ENCODE measurements at regions not wholly inside any gene's neighbourhood (a gene's known extent, or its start where the extent isn't known, plus 50 kb on each side); places are given as distances from the start of the nearest gene placed in this dataset.
"Not testable (repeated sequence)": the region's sequence is repeated elsewhere in the genome, so short reads cannot be mapped to it uniquely, and the experiment has no call there.

GRCh38 chr14:106662936-106663550 is 1136.7 kb downstream of the TMEM121 start:
- ATAC-seq (ENCODE audit: insufficient number of reproducible peaks, low FRiP score, low read depth) (no peak), DNase-seq (ENCODE audit: low spot score) (no peak)
- Histone ChIP-seq H3K9me3 (no peaks in the 10 kb centered on the region), H3K4me1 (ENCODE audit: control insufficient read depth in 1 of 2, low read depth in 2 of 2) (no peaks in the 10 kb centered on the region), H3K4me3 (no peak overlapping the region), H3K36me3 (no peaks in the 10 kb centered on the region), H3K27ac (no peak overlapping the region), H3K27me3 (replicated peaks; ENCODE audit: insufficient read depth) (no peaks in the 10 kb centered on the region)
- no peak for TF ChIP-seq CTCF (IDR thresholded peaks at IDR 0.05)

GRCh38 chr14:106663805-106664410 is 1137.5 kb downstream of the TMEM121 start:
- not testable (repeated sequence) for ATAC-seq (ENCODE audit: insufficient number of reproducible peaks, low FRiP score, low read depth); H3K9me3 ChIP-seq; H3K27me3 ChIP-seq (replicated peaks; ENCODE audit: insufficient read depth); H3K4me1 ChIP-seq (ENCODE audit: control insufficient read depth in 1 of 2, low read depth in 2 of 2); H3K36me3 ChIP-seq; H3K4me3 ChIP-seq; DNase-seq (ENCODE audit: low spot score); H3K27ac ChIP-seq

GRCh38 chr14:106665814-106666213 is 1139.4 kb downstream of the TMEM121 start:
- Histone ChIP-seq H3K4me1 (ENCODE audit: control insufficient read depth in 1 of 2, low read depth in 2 of 2) (no peaks in the 10 kb centered on the region), H3K27me3 (replicated peaks; ENCODE audit: insufficient read depth) (no peaks in the 10 kb centered on the region), H3K4me3 (no peak overlapping the region), H3K36me3 (no peaks in the 10 kb centered on the region), H3K27ac (no peak overlapping the region), H3K9me3 (no peaks in the 10 kb centered on the region)
- DNase-seq (ENCODE audit: low spot score) (no peak), ATAC-seq (ENCODE audit: insufficient number of reproducible peaks, low FRiP score, low read depth) (no peak)
- no peak for TF ChIP-seq CTCF (IDR thresholded peaks at IDR 0.05)

- Histone ChIP-seq H3K27me3 (replicated peaks; ENCODE audit: insufficient read depth) (no peaks in the 10 kb centered on the region), H3K9me3 (no peaks in the 10 kb centered on the region), H3K4me3 (no peak overlapping the region), H3K27ac (no peak overlapping the region), H3K4me1 (ENCODE audit: control insufficient read depth in 1 of 2, low read depth in 2 of 2) (no peaks in the 10 kb centered on the region), H3K36me3 (no peaks in the 10 kb centered on the region)
- no peak for TF ChIP-seq CTCF (IDR thresholded peaks at IDR 0.05)
- no peak for DNase-seq (ENCODE audit: low spot score)
- ATAC-seq (ENCODE audit: insufficient number of reproducible peaks, low FRiP score, low read depth), result no peak
Measured at GRCh38 chr14:106666341-106666740, 1140.0 kb downstream of the TMEM121 start.

- no peak for TF ChIP-seq CTCF (IDR thresholded peaks at IDR 0.05)
- ATAC-seq (ENCODE audit: insufficient number of reproducible peaks, low FRiP score, low read depth), result no peak
- Histone ChIP-seq H3K9me3 (no peaks in the 10 kb centered on the region), H3K4me1 (ENCODE audit: control insufficient read depth in 1 of 2, low read depth in 2 of 2) (no peaks in the 10 kb centered on the region), H3K4me3 (no peak overlapping the region), H3K27me3 (replicated peaks; ENCODE audit: insufficient read depth) (no peaks in the 10 kb centered on the region), H3K36me3 (no peaks in the 10 kb centered on the region), H3K27ac (no peak overlapping the region)
- DNase-seq (ENCODE audit: low spot score), result no peak
Measured at GRCh38 chr14:106670011-106670410, 1143.6 kb downstream of the TMEM121 start.

GRCh38 chr14:106674093-106674492 is 1147.7 kb downstream of the TMEM121 start:
- not testable (repeated sequence) for H3K9me3 ChIP-seq; ATAC-seq (ENCODE audit: insufficient number of reproducible peaks, low FRiP score, low read depth)

GRCh38 chr14:106674509-106675125 is 1148.2 kb downstream of the TMEM121 start:
- not testable (repeated sequence) for DNase-seq (ENCODE audit: low spot score); H3K4me1 ChIP-seq (ENCODE audit: control insufficient read depth in 1 of 2, low read depth in 2 of 2); H3K36me3 ChIP-seq; H3K27ac ChIP-seq; H3K27me3 ChIP-seq (replicated peaks; ENCODE audit: insufficient read depth); ATAC-seq (ENCODE audit: insufficient number of reproducible peaks, low FRiP score, low read depth); H3K4me3 ChIP-seq; H3K9me3 ChIP-seq

More at GRCh38 chr14:106674093-106674492, 1147.7 kb downstream of the TMEM121 start:
- H3K27me3 ChIP-seq (replicated peaks; ENCODE audit: insufficient read depth); H3K27ac ChIP-seq; H3K36me3 ChIP-seq; H3K4me3 ChIP-seq; H3K4me1 ChIP-seq (ENCODE audit: control insufficient read depth in 1 of 2, low read depth in 2 of 2); DNase-seq (ENCODE audit: low spot score): not testable (repeated sequence)

- not testable (repeated sequence) for H3K9me3 ChIP-seq; H3K27me3 ChIP-seq (replicated peaks; ENCODE audit: insufficient read depth); H3K4me1 ChIP-seq (ENCODE audit: control insufficient read depth in 1 of 2, low read depth in 2 of 2); H3K4me3 ChIP-seq; H3K27ac ChIP-seq; H3K36me3 ChIP-seq; DNase-seq (ENCODE audit: low spot score); ATAC-seq (ENCODE audit: insufficient number of reproducible peaks, low FRiP score, low read depth)
Measured at GRCh38 chr14:106675716-106676115, 1149.3 kb downstream of the TMEM121 start.
